GM18868 (cell line): ENCODE measurements at regions not wholly inside any gene's neighbourhood (a gene's known extent, or its start where the extent isn't known, plus 50 kb on each side); places are given as distances from the start of the nearest gene placed in this dataset.

ENCODE experiments used
- ATAC-seq: cut with Tn5 transposase; IDR thresholded peaks from one replicate; pipeline ENCODE4 v1.9.1; 2021; ENCODE audit warnings: mild to moderate bottlenecking, moderate library complexity; ENCODE audit not compliant: unreplicated experiment

GRCh38 chr2:45216118-45216517, 206.9 kb upstream of the SIX2 start:
- ATAC-seq = no peak

- ATAC-seq = no peak
Observed at GRCh38 chr2:45214550-45214949, 205.3 kb upstream of the SIX2 start.

- no peak for ATAC-seq
Observed at GRCh38 chr2:45212953-45213635, 203.8 kb upstream of the SIX2 start.

GRCh38 chr2:45211636-45212035, 202.4 kb upstream of the SIX2 start:
- ATAC-seq = no peak

- ATAC-seq = no peak
Observed at GRCh38 chr2:45210462-45211195, 201.4 kb upstream of the SIX2 start.

GRCh38 chr2:45209875-45210274, 200.6 kb upstream of the SIX2 start:
- no peak for ATAC-seq

- no peak for ATAC-seq
Observed at GRCh38 chr2:45209302-45209701, 200.1 kb upstream of the SIX2 start.

- no peak for ATAC-seq
Observed at GRCh38 chr2:45207101-45207500, 197.8 kb upstream of the SIX2 start.

- ATAC-seq = no peak
Observed at GRCh38 chr2:45205985-45206384, 196.7 kb upstream of the SIX2 start.

- ATAC-seq = no peak
Observed at GRCh38 chr2:45205480-45205879, 196.2 kb upstream of the SIX2 start.

GRCh38 chr2:45203400-45203799, 194.1 kb upstream of the SIX2 start:
- no peak for ATAC-seq

GRCh38 chr2:45199973-45200372, 190.7 kb upstream of the SIX2 start:
- no peak for ATAC-seq

- ATAC-seq = no peak
Observed at GRCh38 chr2:45195916-45196315, 186.7 kb upstream of the SIX2 start.

GRCh38 chr2:45194596-45194995, 185.3 kb upstream of the SIX2 start:
- ATAC-seq = no peak

GRCh38 chr2:45193581-45193980, 184.3 kb upstream of the SIX2 start:
- no peak for ATAC-seq

- ATAC-seq = no peak
Observed at GRCh38 chr2:45192991-45193390, 183.7 kb upstream of the SIX2 start.

- no peak for ATAC-seq
Observed at GRCh38 chr2:45192481-45192880, 183.2 kb upstream of the SIX2 start.

GRCh38 chr2:45191976-45192375, 182.7 kb upstream of the SIX2 start:
- ATAC-seq = no peak

GRCh38 chr2:45191146-45191863, 182.1 kb upstream of the SIX2 start:
- no peak for ATAC-seq

GRCh38 chr2:45190481-45190942, 181.3 kb upstream of the SIX2 start:
- ATAC-seq = no peak

GRCh38 chr2:45184606-45185005, 175.4 kb upstream of the SIX2 start:
- ATAC-seq = no peak
